Epithelial cell of proximal tubule (primary cell): ENCODE measurements at regions not wholly inside any gene's neighbourhood (a gene's known extent, or its start where the extent isn't known, plus 50 kb on each side); places are given as distances from the start of the nearest gene placed in this dataset.

Source experiments
- DNase-seq: peaks from one replicate; pipeline ENCODE4 v3.0.0-alpha.2; 2011; ENCODE audit warnings: low read depth
- H3K4me3 ChIP-seq: 2 replicates; pipeline ENCODE4 v1.5.1; 2011; ENCODE audit warnings: low read depth, mild to moderate bottlenecking, low read length
- CTCF ChIP-seq: conservative IDR thresholded peaks from 2 replicates; pipeline ENCODE4 v1.5.1; 2012; ENCODE audit warnings: low read depth, mild to moderate bottlenecking, low read length

DNA sequence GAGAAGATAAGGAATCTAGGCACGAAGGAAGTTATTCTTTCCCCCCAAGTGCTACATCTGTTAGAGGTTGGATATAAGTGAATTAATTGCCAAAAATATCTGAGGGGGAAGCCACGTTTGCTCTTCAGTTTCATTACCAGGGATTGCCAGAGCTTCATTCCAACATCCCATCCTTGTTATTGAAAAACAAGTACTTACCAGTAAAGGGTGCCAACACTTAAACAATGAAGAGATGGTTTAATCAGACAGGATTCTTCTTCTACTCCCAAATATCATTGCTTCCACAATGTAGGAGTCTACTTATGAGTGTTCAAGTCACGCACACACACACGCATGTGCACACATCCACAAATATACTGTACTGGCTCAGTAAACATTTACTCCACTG lies 312.4 kb downstream of the RPAP3 start:
- TF ChIP-seq CTCF, result no peak
- H3K4me3 ChIP-seq, result no peak overlapping the region
- DNase-seq, result no peak

DNA sequence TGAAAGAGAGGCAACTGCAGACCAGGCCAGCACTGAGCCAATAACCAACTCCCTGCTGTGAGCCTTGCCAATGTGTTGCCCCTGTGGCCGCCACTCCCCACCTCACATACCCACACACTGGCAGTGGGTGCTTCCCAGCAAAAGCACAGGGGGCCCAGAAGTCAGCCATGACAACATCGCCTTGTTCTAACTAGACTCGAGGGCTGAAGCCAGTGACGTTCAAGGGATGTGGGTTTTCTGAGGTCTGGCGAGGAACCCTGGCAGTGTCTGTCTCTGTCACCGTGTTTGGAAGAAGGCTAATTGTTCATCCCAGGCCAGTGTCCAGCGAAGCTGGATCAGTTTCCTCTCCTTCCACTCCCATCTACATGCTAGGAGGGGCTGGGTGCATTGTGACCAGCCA lies 311.8 kb upstream of the AMIGO2 start:
- no peak for TF ChIP-seq CTCF
- no peak overlapping the region for H3K4me3 ChIP-seq
- no peak for DNase-seq

DNA sequence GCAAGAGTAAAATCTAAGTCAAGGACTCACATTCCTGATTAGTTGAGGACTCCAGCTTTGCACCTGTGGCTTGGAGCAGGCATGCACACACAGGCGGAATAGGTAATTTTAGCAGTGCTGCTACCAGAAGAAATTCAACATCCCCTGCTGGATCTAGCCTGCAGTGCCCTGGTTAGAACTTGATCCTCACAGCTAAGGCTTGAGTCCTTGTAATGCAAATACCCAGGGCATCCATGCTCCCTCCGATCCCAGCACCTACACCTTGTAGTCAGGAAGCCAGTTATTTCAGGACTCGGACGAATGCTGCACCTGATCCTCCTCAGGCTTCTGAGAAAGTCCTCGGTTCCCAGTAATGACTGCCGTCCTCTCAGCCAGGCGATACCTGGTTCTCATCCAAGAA lies 309.0 kb upstream of the AMIGO2 start:
- no peak for TF ChIP-seq CTCF
- no peak for DNase-seq
- no peak overlapping the region for H3K4me3 ChIP-seq

- no peak for DNase-seq
- H3K4me3 ChIP-seq, result no peak overlapping the region
- TF ChIP-seq CTCF, result no peak
Measured at GRCh38 chr12:47387994-47388393, 308.2 kb upstream of the AMIGO2 start.

DNA sequence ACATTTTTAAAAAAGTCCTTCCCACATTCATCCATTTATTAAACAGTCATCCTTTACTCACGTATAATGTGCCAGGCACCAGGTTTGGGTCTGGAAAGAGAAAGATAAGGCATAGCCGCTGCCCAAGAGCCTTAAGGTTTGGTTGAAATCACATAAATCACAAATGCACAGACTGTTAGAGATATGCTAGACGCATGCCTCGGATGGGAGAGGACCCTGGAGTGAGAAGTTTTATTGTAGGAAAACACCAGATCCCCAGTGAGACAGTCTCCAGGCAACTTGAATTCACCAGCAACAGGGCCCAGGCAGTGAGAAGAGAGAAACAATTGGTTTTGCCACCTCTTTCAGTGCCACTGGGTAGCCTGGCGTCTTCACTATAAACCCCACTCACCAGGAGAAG lies 305.9 kb upstream of the AMIGO2 start:
- no peak for DNase-seq
- TF ChIP-seq CTCF, result no peak
- H3K4me3 ChIP-seq, result no peak overlapping the region

DNA sequence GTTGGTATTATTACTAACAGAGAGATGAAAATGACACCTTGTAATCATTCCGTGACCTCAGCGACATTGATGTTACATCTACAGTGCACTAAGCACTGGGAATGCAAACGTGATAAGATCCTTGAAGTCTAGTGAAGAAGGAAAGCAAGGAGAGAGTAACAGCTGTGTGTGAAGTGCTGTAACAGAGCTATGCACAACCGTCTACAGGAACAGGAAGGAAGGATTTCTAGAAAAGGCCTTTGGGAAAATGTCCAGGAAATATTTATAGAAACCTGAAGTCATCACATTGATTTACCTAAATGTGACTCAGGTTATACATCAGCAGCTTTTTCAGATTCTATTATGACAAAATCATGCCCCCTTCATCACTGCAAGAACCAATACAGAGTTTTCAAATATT lies 304.2 kb upstream of the AMIGO2 start:
- no peak overlapping the region for H3K4me3 ChIP-seq
- no peak for TF ChIP-seq CTCF
- DNase-seq, result no peak

DNA sequence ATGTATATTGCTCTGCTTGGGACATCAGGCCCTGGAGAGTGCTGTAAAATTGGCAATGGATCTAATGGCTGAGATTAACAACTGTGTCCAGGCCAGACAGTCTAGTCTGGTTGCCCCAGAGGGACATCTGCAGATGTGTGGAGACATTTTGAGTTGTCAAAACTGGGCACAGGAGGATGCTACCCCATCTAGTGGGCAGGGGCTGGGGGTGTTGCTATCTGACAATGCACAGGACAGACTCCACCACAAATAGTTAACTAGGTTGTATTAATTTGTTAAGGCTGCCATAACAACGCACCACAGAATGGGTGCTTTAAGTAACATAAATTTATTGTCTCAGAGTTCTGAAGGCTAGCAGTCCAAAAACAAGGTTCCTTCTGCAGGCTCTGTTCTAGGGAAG lies 302.5 kb upstream of the AMIGO2 start:
- no peak for DNase-seq
- no peak for TF ChIP-seq CTCF
- H3K4me3 ChIP-seq, result no peak overlapping the region
